ACC112 (cell line): ENCODE measurements at regions not wholly inside any gene's neighbourhood (a gene's known extent, or its start where the extent isn't known, plus 50 kb on each side); places are given as distances from the start of the nearest gene placed in this dataset.

Experiments
- H2AFZ ChIP-seq: fragments of 200-600 bp; sonication (generic); one replicate; pipeline ENCODE4 v1.6.0; 2017; ENCODE audit warnings: antibody characterized with exemption, low read length; ENCODE audit not compliant: unreplicated experiment
- H3K27ac ChIP-seq: fragments of 200-600 bp; sonication (generic); 2 replicates; pipeline ENCODE4 v1.5.1; 2014; ENCODE audit warnings: low read depth, mild to moderate bottlenecking, antibody characterized with exemption, low read length, moderate library complexity
- H3K27me3 ChIP-seq: fragments of 200-600 bp; sonication (generic); 2 replicates; pipeline ENCODE4 v1.6.1; 2014; ENCODE audit warnings: mild to moderate bottlenecking, antibody characterized with exemption, low read length, moderate library complexity, mixed read lengths; ENCODE audit not compliant: insufficient read depth
- H3K36me3 ChIP-seq: fragments of 200-600 bp; sonication (generic); 2 replicates; pipeline ENCODE4 v1.6.1; 2016; ENCODE audit warnings: mild to moderate bottlenecking, antibody characterized with exemption, low read length, moderate library complexity, mixed read lengths; ENCODE audit not compliant: insufficient read depth
- H3K4me1 ChIP-seq: fragments of 200-600 bp; sonication (generic); one replicate; pipeline ENCODE4 v1.6.1; 2016; ENCODE audit warnings: low read length, mixed read lengths; ENCODE audit not compliant: insufficient read depth, unreplicated experiment, control insufficient read depth
- H3K4me3 ChIP-seq: fragments of 200-600 bp; sonication (generic); 2 replicates; pipeline ENCODE4 v1.5.1; 2014; ENCODE audit warnings: mild to moderate bottlenecking, low read depth, low read length
- H3K79me2 ChIP-seq: fragments of 200-600 bp; sonication (generic); one replicate; pipeline ENCODE4 v1.6.0; 2016; ENCODE audit warnings: low read length; ENCODE audit not compliant: control insufficient read depth, unreplicated experiment, insufficient read depth

GRCh38 chr20:42020316-42020715 lies 402.1 kb upstream of the CHD6 start:
- Histone ChIP-seq H3K27ac (no peak overlapping the region), H3K4me3 (no peak overlapping the region), H3K79me2 (no peaks in the 10 kb centered on the region), H3K36me3 (no peaks in the 10 kb centered on the region), H3K4me1 (no peaks in the 10 kb centered on the region), H2AFZ (no peak overlapping the region), H3K27me3 (no peaks in the 10 kb centered on the region)

- H2AFZ ChIP-seq, result no peak overlapping the region
- H3K79me2 ChIP-seq, result no peaks in the 10 kb centered on the region
- no peak overlapping the region for H3K4me3 ChIP-seq
- H3K27me3 ChIP-seq, result no peaks in the 10 kb centered on the region
- H3K27ac ChIP-seq, result no peak overlapping the region
- no peaks in the 10 kb centered on the region for H3K4me1 ChIP-seq
- H3K36me3 ChIP-seq, result no peaks in the 10 kb centered on the region
These were observed 400.8 kb upstream of the CHD6 start for GRCh38 chr20:42018979-42019378.

GRCh38 chr20:42010090-42010489 lies 391.9 kb upstream of the CHD6 start:
- Histone ChIP-seq H3K79me2 (no peaks in the 10 kb centered on the region), H3K4me1 (no peaks in the 10 kb centered on the region), H2AFZ (no peak overlapping the region), H3K4me3 (no peak overlapping the region), H3K27me3 (no peaks in the 10 kb centered on the region), H3K36me3 (no peaks in the 10 kb centered on the region), H3K27ac (no peak overlapping the region)

DNA sequence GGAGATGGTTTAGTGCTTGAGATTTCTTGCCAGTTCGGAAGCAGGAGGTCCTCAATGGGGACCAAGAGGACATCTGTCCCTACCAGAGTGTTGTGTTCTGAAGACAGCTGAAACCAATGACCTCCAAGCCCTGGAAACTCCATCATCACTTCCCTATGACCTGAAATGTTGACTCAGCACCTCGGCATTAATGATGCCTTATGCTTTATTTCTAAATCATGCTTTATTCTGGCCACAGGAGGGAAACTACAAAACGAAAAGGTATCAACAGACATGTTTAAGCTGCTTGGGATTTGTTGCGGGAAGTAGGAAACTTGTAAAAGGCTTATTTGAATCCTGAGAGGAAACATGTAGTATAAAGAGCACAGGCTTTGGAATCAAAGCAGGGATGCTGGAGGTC lies 389.1 kb upstream of the CHD6 start:
- Histone ChIP-seq H3K4me3 (no peak overlapping the region), H3K79me2 (no peaks in the 10 kb centered on the region), H3K4me1 (no peaks in the 10 kb centered on the region), H3K36me3 (no peaks in the 10 kb centered on the region), H3K27me3 (no peaks in the 10 kb centered on the region), H3K27ac (no peak overlapping the region), H2AFZ (no peak overlapping the region)

DNA sequence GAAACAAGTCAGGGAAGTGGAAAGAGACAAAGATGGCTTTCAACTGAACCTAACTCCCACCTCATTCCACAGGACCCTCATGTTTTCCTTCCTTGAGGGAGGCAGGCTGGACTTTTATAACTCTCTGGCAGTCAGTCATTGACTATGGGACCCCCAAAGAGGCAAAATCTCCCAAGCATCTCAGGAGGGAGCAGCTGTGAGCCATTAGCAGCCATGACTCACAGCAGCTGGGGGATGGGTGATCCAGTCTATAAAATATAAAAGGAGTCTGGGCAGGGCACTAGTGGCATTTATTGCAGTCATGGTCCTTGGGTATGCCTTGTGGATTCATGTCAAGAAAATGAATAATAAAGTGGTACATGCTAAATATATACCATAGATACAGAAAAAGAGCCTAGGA lies 387.0 kb upstream of the CHD6 start:
- no peaks in the 10 kb centered on the region for H3K36me3 ChIP-seq

DNA sequence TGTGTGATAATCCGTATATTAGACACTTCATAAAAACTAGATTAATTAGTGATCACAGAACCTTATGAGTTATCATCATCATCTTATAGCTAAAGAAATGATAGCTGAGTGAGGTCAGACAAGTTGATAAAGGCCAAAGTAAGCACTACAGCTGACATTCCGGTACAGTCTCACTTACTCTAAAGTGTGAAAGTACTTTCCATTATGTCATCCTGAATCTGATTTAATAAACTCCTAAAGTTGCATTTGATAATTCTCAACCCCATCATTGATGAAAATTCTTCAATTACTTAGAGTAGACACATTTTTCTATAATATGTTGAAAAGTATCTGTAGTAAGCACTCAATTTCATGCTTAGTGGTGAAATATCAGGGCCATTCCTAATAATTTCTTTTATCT lies 385.2 kb upstream of the CHD6 start:
- H3K27me3 ChIP-seq, result no peaks in the 10 kb centered on the region
- no peak overlapping the region for H2AFZ ChIP-seq
- no peaks in the 10 kb centered on the region for H3K79me2 ChIP-seq
- no peaks in the 10 kb centered on the region for H3K4me1 ChIP-seq
- no peak overlapping the region for H3K27ac ChIP-seq
- no peak overlapping the region for H3K4me3 ChIP-seq
- no peaks in the 10 kb centered on the region for H3K36me3 ChIP-seq

More for the DNA sequence above, 387.0 kb upstream of the CHD6 start:
- no peaks in the 10 kb centered on the region for H3K27me3 ChIP-seq
- no peak overlapping the region for H2AFZ ChIP-seq
- H3K79me2 ChIP-seq, result no peaks in the 10 kb centered on the region
- H3K4me1 ChIP-seq, result no peaks in the 10 kb centered on the region
- no peak overlapping the region for H3K4me3 ChIP-seq
- H3K27ac ChIP-seq, result no peak overlapping the region

GRCh38 chr20:41998539-41999341 lies 380.6 kb upstream of the CHD6 start:
- Histone ChIP-seq H3K27me3 (no peaks in the 10 kb centered on the region), H3K27ac (no peak overlapping the region), H3K36me3 (no peaks in the 10 kb centered on the region), H3K4me3 (no peak overlapping the region), H3K4me1 (no peaks in the 10 kb centered on the region), H2AFZ (no peak overlapping the region), H3K79me2 (no peaks in the 10 kb centered on the region)

DNA sequence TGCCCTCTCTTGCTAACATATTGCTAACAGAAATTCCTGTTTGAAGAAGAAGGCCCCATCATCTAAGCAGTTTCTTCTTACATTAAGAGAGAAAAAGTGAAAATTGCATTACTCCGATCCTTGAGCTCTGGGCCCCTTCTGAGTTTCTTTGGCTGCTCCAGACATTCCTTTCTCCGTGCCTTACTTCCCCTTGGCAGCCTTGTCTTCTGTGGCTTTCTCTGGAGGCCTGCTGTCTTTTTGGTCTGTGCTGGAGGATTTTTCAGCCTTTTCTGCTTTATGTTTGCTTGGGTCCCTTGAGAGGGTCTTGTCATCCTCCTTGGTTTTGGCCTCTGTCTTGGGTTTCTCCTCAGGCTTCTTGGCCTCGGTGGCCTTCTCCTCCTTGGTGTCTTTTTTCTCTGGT lies 378.8 kb upstream of the CHD6 start:
- no peak overlapping the region for H3K4me3 ChIP-seq
- H3K27me3 ChIP-seq, result no peaks in the 10 kb centered on the region
- H3K4me1 ChIP-seq, result no peaks in the 10 kb centered on the region
- no peak overlapping the region for H2AFZ ChIP-seq
- no peaks in the 10 kb centered on the region for H3K79me2 ChIP-seq
- H3K36me3 ChIP-seq, result no peaks in the 10 kb centered on the region
- no peak overlapping the region for H3K27ac ChIP-seq

- no peaks in the 10 kb centered on the region for H3K27me3 ChIP-seq
These were observed 374.3 kb upstream of the CHD6 start for GRCh38 chr20:41992481-41992880.

DNA sequence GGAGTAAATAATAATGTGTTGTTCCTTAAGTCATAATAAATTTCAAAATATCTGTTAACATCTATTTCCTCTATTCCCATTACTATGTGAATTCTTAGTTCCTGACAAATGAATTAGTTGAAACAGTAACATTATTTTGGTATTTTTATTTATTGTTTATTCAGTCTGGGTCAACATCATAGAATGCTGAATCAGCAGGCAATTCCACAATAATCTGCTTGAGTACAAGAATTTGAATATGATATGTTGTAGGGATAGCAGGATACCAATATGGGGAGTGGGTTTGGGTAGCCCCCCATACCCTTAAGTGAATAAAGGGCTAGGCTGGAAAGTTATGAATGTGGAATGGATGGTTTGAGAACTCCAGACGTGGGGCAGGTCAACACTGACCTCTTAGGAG lies 373.2 kb upstream of the CHD6 start:
- H3K4me1 ChIP-seq, result no peaks in the 10 kb centered on the region
- no peak overlapping the region for H3K4me3 ChIP-seq
- no peaks in the 10 kb centered on the region for H3K27me3 ChIP-seq
- H3K36me3 ChIP-seq, result no peaks in the 10 kb centered on the region
- H3K79me2 ChIP-seq, result no peaks in the 10 kb centered on the region
- no peak overlapping the region for H2AFZ ChIP-seq
- H3K27ac ChIP-seq, result no peak overlapping the region

More at GRCh38 chr20:41992481-41992880, 374.3 kb upstream of the CHD6 start:
- Histone ChIP-seq H2AFZ (no peak overlapping the region), H3K36me3 (no peaks in the 10 kb centered on the region), H3K27ac (no peak overlapping the region), H3K4me1 (no peaks in the 10 kb centered on the region), H3K79me2 (no peaks in the 10 kb centered on the region), H3K4me3 (no peak overlapping the region)

DNA sequence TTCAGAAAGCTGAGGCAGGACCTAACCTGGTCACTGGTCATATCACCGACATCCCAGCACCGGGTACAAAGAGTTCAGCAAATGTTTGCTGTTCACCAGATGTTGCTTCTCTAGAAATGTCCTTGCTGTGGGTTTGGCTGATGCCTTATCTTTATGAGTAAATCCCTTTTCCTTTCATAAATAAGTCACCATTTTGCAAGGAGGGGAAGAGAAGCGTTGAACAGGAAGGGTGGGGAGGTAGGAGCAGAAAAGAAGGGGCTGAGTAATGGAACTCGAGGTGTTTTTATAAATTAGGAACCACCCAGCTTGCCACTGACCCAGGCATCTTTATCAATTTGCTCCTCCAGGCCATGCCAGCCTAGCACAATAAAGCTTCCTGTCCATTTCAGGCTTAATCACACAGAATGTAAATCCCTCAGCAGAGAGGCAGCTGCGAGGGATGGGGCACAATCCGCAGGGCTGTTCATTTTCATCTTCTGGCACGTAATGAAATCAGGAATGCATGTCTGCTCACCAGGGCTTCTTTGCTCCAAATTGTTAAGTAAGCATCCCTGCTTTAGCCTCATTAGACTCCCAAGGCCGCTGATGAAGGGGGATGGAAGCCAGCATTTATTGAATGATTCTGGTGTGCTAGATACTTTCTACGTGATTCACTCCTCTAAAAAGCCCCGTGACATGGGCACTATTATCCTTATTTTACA lies 371.9 kb upstream of the CHD6 start:
- Histone ChIP-seq H3K27me3 (no peaks in the 10 kb centered on the region), H2AFZ (no peak overlapping the region), H3K79me2 (no peaks in the 10 kb centered on the region), H3K27ac (no peak overlapping the region), H3K36me3 (no peaks in the 10 kb centered on the region), H3K4me3 (no peak overlapping the region), H3K4me1 (no peaks in the 10 kb centered on the region)
